ENCODE measurements at regions not wholly inside any gene's neighbourhood (a gene's known extent, or its start where the extent isn't known, plus 50 kb on each side); places are given as distances from the start of the nearest gene placed in this dataset.

DNA sequence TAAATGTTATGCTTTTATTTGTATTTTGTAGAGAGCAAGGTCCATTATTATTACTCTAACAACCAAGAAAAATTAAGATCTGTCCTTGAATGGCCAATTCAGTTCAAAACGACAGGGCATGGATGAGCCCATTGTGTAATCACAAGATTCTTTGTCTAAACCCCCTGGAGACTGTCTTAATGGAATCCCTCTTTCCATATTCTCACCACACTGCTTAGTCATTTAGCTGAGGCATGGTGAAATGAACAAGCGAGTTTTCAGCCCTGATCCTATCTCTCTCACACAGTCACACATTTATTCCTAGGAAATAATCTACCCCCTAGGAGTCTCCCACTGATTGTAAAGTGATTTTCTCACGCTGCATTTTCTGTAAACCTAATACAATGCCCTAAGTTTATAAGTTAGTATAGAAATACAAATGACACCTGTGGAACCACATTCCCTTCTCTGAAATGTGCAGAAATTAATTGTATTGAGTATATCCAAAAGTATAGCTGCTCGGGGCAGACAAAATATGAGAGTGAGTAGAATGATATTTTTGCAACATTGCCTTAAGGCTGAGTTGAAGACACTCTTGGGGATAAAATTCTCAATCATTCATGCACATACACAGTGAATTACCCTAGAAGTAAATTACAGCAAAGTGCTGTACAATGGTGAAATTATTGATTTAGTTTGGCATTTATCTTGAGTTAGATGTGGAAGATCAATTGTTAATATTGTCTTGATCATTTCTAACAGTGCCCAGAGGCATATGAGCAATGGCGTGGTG, 119.7 kb upstream of the PCDH7 start:
- H3K9ac ChIP-seq: no peak overlapping the region

DNA sequence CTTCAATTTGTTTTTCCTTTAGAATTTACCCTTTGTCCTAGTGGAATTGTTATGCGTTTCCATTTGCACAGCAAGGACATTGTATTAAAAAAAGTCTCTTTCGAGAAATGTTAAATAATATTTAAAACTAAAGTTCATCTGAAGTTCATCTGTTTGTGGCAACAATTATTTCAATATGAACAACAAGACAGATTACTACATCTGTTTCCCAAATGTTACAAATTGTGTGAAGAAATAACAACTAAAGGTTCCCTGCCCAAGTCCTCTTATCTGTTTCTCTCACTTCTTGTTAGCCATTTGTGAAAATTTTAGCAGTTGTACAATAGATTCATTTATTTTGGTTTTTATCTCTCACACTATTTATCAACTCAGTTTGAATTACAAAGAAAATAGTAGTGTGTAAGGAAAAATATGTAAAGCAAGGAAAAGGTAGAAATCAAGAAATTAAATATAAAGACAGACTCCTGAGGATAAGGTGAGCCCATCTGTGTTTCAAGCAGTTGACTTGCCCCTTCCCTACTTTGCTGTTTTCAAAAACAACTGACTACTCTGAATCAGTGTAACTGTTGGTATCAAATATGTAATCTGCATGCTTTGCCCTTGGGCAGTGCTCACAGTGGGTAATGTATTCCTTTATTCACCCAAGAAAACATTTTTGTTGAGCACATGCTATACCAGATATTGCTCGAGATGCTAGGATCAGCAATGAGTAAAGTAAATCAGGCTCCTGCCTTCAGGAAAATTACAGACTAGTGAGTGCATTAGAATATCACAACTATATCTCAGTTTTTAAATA, 118.9 kb upstream of the PCDH7 start:
- Histone ChIP-seq H3K4me2 (no peak overlapping the region), H3K27me3 (ENCODE audit: insufficient read depth, low read depth) (no peaks in the 10 kb centered on the region), H3K79me2 (ENCODE audit: insufficient read depth, low read depth) (no peaks in the 10 kb centered on the region), H3K36me3 (ENCODE audit: insufficient read depth) (no peaks in the 10 kb centered on the region), H3K9ac (no peak overlapping the region), H4K20me1 (ENCODE audit: insufficient read depth) (no peaks in the 10 kb centered on the region), H3K4me3 (IDR thresholded peaks at IDR 0.05; ENCODE audit: insufficient read depth, low read depth, low read length) (no peak overlapping the region), H2AFZ (ENCODE audit: low read depth) (no peak overlapping the region), H3K27ac (no peak overlapping the region), H3K4me1 (ENCODE audit: low read depth, poor library complexity, severe bottlenecking) (no peaks in the 10 kb centered on the region)
- TF ChIP-seq, protein P1, sequence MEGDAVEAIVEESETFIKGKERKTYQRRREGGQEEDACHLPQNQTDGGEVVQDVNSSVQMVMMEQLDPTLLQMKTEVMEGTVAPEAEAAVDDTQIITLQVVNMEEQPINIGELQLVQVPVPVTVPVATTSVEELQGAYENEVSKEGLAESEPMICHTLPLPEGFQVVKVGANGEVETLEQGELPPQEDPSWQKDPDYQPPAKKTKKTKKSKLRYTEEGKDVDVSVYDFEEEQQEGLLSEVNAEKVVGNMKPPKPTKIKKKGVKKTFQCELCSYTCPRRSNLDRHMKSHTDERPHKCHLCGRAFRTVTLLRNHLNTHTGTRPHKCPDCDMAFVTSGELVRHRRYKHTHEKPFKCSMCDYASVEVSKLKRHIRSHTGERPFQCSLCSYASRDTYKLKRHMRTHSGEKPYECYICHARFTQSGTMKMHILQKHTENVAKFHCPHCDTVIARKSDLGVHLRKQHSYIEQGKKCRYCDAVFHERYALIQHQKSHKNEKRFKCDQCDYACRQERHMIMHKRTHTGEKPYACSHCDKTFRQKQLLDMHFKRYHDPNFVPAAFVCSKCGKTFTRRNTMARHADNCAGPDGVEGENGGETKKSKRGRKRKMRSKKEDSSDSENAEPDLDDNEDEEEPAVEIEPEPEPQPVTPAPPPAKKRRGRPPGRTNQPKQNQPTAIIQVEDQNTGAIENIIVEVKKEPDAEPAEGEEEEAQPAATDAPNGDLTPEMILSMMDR (conservative IDR thresholded peaks at IDR 0.05; ENCODE audit: low read depth, low read length): no peak

More for the DNA sequence above, 119.7 kb upstream of the PCDH7 start:
- Histone ChIP-seq H3K79me2 (ENCODE audit: insufficient read depth, low read depth) (no peaks in the 10 kb centered on the region), H4K20me1 (ENCODE audit: insufficient read depth) (no peaks in the 10 kb centered on the region), H3K4me2 (no peak overlapping the region), H3K27ac (no peak overlapping the region), H3K36me3 (ENCODE audit: insufficient read depth) (no peaks in the 10 kb centered on the region), H3K4me1 (ENCODE audit: low read depth, poor library complexity, severe bottlenecking) (no peaks in the 10 kb centered on the region), H3K27me3 (ENCODE audit: insufficient read depth, low read depth) (no peaks in the 10 kb centered on the region), H3K4me3 (IDR thresholded peaks at IDR 0.05; ENCODE audit: insufficient read depth, low read depth, low read length) (no peak overlapping the region), H2AFZ (ENCODE audit: low read depth) (no peak overlapping the region)
- TF ChIP-seq, protein P1 (conservative IDR thresholded peaks at IDR 0.05; ENCODE audit: low read depth, low read length): no peak

DNA sequence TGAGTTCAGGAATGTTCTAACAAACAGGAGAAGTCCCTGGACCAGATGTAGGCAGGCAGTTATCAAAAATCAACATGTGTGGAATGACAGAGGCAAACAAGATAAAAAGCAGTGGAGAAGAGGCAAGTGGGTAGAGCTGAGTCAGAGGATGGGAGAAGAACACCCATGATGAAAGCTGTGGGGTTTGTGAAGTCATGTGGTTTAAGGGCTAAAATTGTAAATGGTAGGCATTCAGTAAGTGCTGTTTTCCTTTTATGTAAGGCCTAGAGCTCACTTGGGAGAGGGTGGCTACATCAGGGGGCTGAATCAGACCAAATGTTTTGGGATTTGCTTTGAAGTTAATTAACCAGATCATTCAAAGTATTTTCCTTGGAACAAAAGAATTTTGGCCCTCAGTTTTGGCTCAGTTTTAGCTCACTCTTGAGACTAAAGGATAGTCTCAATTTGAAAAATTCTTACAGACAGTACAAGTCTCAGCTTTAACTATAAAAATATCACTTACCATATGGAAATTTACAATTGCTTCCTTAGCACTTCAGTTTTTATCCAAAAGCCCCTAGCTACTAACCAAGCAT, 114.5 kb upstream of the PCDH7 start:
- H3K4me2 ChIP-seq: no peak overlapping the region
- no peak overlapping the region for H3K4me3 ChIP-seq (IDR thresholded peaks at IDR 0.05; ENCODE audit: insufficient read depth, low read depth, low read length)
- H3K9ac ChIP-seq: no peak overlapping the region
- no peaks in the 10 kb centered on the region for H3K36me3 ChIP-seq (ENCODE audit: insufficient read depth)
- TF ChIP-seq, protein P1 (conservative IDR thresholded peaks at IDR 0.05; ENCODE audit: low read depth, low read length): no peak
- no peak overlapping the region for H3K27ac ChIP-seq
- no peaks in the 10 kb centered on the region for H3K4me1 ChIP-seq (ENCODE audit: low read depth, poor library complexity, severe bottlenecking)
- no peak overlapping the region for H2AFZ ChIP-seq (ENCODE audit: low read depth)
- H3K79me2 ChIP-seq (ENCODE audit: insufficient read depth, low read depth): no peaks in the 10 kb centered on the region
- no peaks in the 10 kb centered on the region for H3K27me3 ChIP-seq (ENCODE audit: insufficient read depth, low read depth)
- no peaks in the 10 kb centered on the region for H4K20me1 ChIP-seq (ENCODE audit: insufficient read depth)

GRCh38 chr4:30610361-30610760, 109.8 kb upstream of the PCDH7 start:
- Histone ChIP-seq H3K79me2 (ENCODE audit: insufficient read depth, low read depth) (no peaks in the 10 kb centered on the region), H2AFZ (ENCODE audit: low read depth) (no peak overlapping the region), H3K36me3 (ENCODE audit: insufficient read depth) (no peaks in the 10 kb centered on the region), H3K27me3 (ENCODE audit: insufficient read depth, low read depth) (no peaks in the 10 kb centered on the region), H3K9ac (no peak overlapping the region), H3K4me2 (no peak overlapping the region), H3K4me1 (ENCODE audit: low read depth, poor library complexity, severe bottlenecking) (no peaks in the 10 kb centered on the region), H3K27ac (no peak overlapping the region), H3K4me3 (IDR thresholded peaks at IDR 0.05; ENCODE audit: insufficient read depth, low read depth, low read length) (no peak overlapping the region), H4K20me1 (ENCODE audit: insufficient read depth) (no peaks in the 10 kb centered on the region)
- TF ChIP-seq, protein P1 (conservative IDR thresholded peaks at IDR 0.05; ENCODE audit: low read depth, low read length): no peak

Data from KMS-11 (cell line).